ENCODE measurements at regions not wholly inside any gene's neighbourhood (a gene's known extent, or its start where the extent isn't known, plus 50 kb on each side); places are given as distances from the start of the nearest gene placed in this dataset.

DNA sequence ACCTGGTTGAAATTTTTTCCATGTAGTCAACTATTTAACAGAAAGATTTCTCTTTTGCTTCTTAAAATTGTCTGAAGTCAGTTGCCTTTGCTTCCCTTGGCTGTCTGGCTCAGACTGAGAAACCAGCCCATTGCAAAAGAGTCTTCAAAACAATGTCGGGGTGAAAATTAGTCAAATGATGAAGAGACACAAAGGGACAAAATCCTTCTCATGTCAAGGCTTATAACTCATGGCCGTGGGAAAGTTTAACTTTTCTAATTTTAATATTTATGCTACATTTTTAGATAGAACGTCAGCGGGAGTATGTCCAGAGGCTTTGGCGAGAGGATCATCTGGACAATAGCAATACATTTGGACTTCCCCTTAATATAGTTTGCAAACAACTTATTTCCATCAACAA is 127.2 kb downstream of the CD164 start:
- TF ChIP-seq, protein P1, sequence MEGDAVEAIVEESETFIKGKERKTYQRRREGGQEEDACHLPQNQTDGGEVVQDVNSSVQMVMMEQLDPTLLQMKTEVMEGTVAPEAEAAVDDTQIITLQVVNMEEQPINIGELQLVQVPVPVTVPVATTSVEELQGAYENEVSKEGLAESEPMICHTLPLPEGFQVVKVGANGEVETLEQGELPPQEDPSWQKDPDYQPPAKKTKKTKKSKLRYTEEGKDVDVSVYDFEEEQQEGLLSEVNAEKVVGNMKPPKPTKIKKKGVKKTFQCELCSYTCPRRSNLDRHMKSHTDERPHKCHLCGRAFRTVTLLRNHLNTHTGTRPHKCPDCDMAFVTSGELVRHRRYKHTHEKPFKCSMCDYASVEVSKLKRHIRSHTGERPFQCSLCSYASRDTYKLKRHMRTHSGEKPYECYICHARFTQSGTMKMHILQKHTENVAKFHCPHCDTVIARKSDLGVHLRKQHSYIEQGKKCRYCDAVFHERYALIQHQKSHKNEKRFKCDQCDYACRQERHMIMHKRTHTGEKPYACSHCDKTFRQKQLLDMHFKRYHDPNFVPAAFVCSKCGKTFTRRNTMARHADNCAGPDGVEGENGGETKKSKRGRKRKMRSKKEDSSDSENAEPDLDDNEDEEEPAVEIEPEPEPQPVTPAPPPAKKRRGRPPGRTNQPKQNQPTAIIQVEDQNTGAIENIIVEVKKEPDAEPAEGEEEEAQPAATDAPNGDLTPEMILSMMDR (tag by site-specific recombination; IDR thresholded peaks at IDR 0.05), result no peak
- no peak for TF ChIP-seq ZNF146 (tag by site-specific recombination; IDR thresholded peaks at IDR 0.05)
